HG02642 (cell line): ENCODE measurements at regions not wholly inside any gene's neighbourhood (a gene's known extent, or its start where the extent isn't known, plus 50 kb on each side); places are given as distances from the start of the nearest gene placed in this dataset.
"Not testable (repeated sequence)": the region's sequence is repeated elsewhere in the genome, so short reads cannot be mapped to it uniquely, and the experiment has no call there.

ENCODE experiments used
- ATAC-seq: cut with Tn5 transposase; IDR thresholded peaks from one replicate; pipeline ENCODE4 v1.9.1; 2021; ENCODE audit warnings: mild to moderate bottlenecking; ENCODE audit not compliant: unreplicated experiment, poor library complexity

GRCh38 chr13:81197483-81197882, 856.6 kb upstream of the SPRY2 start:
- no peak for ATAC-seq

DNA sequence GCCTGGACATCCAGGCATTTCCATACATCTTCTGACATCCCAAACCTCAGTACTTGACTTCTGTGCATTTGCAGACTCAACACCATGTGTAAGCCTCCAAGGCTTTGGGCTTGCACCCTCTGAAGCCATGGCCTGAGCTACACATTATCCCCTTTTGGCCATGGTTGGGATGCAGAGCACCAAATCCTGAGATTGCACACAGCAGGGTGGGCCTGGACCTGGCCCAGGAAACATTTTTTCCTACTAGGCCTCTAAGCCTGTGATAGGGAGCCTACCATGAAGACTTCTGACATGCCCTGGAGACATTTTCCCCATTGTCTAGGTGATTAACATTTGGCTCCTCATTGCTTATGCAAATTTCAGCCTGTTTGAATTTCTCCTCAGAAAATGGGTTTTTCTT, 853.4 kb upstream of the SPRY2 start:
- ATAC-seq = no peak

DNA sequence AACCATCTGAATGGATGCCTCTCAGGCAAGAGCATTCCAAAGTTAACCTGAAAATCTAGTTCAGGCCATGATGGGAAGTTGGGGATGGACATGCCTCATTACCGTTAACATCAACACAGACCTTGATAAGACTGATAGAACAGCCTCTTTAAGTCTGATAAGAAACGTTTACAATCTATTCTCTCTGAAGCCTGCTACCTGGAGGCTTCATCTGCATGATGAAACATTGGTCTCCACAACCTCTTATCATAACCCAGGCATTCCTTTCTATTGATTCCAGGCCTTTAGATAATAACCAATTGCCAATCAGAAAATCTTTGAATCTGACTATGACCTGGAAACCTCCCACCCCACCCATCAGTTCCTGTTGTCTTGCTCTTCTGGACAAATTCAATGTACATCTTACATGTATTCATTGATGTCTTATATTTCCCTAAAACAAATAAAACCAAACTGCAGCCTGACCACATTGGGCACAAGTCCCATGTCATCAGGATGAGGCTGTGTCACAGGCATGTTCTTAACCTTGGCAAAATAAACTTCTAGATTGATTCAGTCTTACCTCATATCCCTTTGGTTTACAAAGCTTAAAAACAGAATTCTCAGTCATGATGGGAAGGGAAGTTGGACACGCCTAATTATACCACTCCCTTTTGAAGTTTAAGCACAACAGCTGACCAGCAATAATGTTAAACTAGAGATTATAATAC, 843.8 kb upstream of the SPRY2 start:
- ATAC-seq = no peak

DNA sequence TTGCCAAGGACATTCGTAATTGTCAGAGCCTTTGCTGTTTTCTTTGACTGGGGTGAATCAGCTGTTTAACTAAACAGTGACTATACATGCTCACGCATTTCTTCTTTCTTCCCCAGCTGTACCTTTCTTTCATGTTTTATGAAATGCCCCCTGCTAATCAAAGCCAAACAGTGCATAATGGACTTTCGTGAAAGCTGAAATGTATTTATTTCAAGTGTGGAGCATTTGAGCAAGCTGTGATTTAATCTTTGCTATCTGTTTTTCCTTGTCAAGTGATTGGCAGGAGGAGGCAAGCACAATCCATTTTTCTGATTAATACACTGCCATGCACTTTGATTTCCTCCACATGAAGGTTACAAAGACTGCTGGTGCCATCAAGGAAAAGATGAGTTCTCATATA, 831.7 kb upstream of the SPRY2 start:
- no peak for ATAC-seq

GRCh38 chr13:81171065-81171647, 830.2 kb upstream of the SPRY2 start:
- ATAC-seq = peak; percentile 53

DNA sequence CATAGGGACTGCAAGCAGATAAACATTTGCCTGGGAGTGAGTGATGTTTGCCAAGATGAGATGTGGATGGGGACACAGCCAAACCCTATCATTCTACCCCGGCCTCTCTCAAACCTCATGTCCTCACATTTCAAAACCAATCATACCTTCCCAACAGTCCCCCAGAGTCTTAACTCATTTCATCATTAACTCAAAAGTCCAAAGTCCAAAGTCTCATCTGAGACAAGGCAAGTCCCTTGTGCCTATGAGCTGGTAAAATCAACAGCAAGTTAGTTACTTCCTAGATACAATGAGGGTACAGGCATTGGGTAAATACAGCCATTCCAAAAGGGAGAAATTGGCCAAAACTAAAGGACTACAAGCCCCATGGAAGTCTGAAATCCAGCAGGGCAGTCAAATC, 822.9 kb upstream of the SPRY2 start:
- not testable (repeated sequence) for ATAC-seq

- no peak for ATAC-seq
These were observed 812.6 kb upstream of the SPRY2 start for GRCh38 chr13:81153478-81153877.

DNA sequence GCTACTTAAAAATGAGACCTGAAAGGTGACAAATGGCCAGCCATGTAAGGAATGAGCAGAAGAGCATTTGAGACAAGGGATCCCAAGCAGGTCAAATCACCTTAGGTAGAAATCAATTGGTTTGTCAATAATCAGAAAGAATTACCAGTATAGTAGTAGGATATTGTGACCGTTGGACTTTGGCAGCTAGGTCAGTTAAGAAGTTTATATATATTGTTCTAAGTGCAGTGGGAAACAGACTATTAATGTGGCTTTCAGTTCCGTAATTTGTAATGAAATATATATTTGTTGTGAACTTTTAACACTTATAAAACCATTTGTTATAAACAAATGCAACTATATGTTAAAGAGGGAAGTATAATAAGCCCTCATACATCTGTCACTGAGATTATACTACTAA, 807.9 kb upstream of the SPRY2 start:
- ATAC-seq = no peak

- ATAC-seq = not testable (repeated sequence)
These were observed 805.6 kb upstream of the SPRY2 start for GRCh38 chr13:81146576-81146975.

DNA sequence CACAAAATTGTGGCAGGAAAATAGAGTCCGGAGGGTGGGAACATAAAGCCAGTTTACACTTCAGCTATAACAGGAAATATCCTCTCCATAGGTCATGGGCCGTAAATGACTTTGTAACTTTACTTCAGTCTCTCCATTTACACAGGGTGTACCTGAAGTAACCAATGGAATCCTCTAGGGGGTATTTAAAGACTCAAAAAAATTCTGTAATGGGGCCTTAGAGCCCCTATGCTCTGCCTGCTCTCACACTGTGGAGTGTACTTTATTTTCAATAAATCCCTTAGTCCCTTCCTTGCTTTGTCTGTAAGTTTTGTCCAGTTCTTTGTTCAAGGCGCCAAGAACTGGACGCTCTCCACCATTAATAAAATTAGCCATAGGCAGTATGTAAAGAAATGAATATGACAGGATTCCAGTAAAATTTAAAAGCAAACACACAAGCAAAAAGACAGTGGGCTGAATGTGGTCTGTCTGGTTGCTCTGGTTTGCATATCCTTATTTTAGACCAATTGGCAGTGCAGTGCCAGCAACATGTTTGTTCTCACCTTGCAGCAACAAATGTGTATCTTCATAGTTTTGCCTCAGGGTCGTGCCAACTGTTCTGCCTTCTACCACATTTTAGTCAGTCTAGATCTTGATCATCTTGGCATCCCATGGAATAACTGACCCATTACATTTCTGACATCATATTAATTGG, 801.5 kb upstream of the SPRY2 start:
- no peak for ATAC-seq

DNA sequence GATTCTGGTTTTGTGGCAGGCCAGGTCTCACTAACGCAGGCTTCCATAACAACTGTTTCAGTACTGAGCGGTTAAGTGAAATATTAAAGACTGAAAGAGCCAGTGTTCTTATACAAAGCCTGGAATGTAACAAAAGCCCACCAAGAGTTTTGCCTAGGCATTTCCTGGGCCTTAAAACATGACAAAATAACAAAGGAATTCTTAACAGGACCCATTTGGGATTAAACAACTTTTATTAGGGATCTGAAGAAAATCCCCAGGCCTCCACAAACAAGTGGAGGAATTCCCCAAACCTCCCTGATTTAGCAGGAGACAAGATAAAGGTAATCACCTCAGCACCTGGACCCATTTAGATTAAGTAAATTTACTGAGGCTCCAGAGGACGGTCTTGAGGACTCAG, 799.7 kb upstream of the SPRY2 start:
- ATAC-seq = no peak

- no peak for ATAC-seq
These were observed 799.1 kb upstream of the SPRY2 start for GRCh38 chr13:81139987-81140386.

GRCh38 chr13:81138353-81138980, 797.5 kb upstream of the SPRY2 start:
- ATAC-seq = no peak

- ATAC-seq = no peak
These were observed 792.1 kb upstream of the SPRY2 start for GRCh38 chr13:81133066-81133465.

DNA sequence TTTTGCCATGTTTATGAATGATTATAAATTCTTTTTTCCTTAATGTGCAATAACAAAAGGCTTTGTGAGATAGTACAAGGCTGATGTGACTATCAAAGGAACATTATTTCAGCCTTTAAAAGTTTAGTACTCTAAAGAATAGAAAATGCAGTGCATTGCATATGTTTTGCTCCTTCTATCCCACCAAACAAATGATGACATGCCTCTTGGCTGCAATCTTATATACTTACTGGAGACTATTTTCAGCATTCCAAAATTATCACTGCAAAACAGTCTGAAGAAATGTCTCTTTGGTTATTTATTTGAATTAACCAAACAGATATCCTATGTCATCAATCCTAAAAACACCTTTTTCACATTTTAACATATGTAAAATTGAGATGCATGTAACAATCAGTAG, 776.5 kb upstream of the SPRY2 start:
- no peak for ATAC-seq

DNA sequence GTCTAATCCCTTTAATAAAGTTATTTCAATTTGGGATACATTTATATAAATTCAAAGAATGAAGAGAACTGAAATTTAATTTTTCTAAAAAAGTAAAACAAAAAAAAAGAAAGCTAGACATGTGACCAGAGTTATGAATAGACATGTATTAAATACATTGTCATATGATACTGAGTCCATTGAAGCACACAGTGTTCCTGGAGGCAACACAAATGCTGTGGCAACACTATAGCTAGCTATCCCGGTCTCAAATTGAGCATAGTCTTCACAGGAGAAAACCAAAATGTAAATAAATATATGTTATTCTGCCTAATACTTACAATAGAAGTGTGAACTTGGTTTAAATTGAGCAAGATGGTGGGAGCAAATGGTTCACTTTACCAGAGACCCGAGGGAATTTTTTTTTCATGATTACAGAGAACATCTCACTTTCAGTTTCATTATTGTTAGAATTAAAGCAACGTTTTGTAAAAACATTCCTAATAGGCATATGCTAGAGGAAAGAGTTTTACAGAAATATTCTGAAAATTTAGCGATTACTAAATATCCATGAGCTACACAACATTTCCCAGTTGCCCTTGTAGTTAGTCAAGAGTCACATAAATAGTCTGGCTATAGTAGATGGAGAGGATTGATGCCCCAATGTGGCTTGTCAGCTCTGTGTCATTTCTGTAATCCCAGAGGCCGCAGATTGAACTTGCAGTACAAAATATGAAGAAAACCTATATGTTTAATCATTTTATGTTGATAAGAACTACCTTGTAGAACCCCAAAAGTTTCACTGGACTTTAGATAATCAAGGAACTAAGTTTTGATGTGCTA, 775.7 kb upstream of the SPRY2 start:
- peak; percentile 45 for ATAC-seq

DNA sequence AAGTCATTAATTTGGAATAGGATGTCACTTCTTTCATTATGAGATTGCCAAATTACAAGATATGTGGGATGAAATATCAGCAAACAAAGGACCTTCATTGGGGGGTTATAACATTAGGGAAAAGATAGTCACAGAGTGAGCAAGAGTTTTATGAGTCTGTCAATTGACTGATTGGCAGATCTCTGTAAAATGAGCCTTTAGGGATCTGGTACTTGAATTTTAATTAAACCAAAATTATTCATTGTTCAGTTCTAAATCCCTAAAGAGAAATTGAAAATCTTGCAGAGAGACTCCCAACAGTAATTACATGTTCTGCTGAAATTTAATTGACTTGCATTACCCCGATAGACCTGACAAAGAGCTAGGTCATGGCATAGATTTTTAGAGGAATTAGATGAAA, 768.1 kb upstream of the SPRY2 start:
- ATAC-seq = no peak

DNA sequence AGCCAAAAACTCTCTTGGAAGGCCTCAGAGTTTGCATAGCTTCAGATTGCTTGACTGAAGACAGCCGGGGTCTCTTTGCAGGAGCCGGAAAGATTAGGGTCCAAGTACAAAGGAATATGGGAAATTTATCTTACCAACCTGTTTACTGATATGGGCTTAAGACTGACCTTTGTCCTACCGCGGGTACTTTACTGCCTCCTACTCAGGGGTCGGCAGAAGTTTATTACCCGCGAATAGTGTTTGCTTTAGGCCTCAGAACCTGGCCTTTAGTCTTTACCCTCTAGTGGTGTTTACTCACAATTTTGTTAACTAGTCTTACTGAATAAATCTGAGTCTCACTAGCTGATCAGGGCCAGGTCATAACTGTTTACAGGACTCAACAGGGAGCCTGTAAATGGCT, 765.4 kb upstream of the SPRY2 start:
- ATAC-seq = no peak

GRCh38 chr13:81104035-81104715, 763.2 kb upstream of the SPRY2 start:
- ATAC-seq = no peak

GRCh38 chr13:81102066-81102465, 761.1 kb upstream of the SPRY2 start:
- ATAC-seq = not testable (repeated sequence)
